Neural progenitor cell (in vitro differentiated cells): ENCODE measurements at regions not wholly inside any gene's neighbourhood (a gene's known extent, or its start where the extent isn't known, plus 50 kb on each side); places are given as distances from the start of the nearest gene placed in this dataset.

Experiments used
- EZH2phosphoT487 ChIP-seq: fragments of 200-600 bp; sonication (generic); IDR thresholded peaks from 2 replicates; pipeline ENCODE4 v1.6.1; 2017; ENCODE audit warnings: antibody characterized with exemption
- TF ChIP-seq, protein P1 (sequence below): fragments of 200-600 bp; sonication (generic); IDR thresholded peaks from 2 replicates; pipeline ENCODE4 v1.5.1; 2017; ENCODE audit warnings: antibody characterized with exemption, mild to moderate bottlenecking

DNA sequence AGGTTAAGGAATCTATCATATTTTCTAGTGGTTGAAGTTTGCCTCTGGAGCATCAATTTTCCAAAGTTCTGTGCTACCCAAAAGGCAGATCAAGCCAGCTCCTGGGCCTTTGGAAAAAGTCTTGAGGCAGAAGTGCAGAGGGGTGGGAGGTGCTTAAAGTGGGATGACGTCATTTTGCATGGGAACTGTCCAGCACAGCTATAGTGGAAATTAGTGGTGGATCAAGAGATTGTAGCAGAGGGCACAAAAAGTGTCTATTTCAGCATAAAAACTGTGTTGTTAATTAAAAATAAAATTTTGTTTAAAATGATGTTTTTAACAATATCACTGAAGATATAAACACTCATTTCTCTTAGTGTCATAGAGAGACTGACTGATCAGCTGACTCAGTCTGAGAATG lies 221.9 kb downstream of the LRRN1 start:
- TF ChIP-seq, protein P1, sequence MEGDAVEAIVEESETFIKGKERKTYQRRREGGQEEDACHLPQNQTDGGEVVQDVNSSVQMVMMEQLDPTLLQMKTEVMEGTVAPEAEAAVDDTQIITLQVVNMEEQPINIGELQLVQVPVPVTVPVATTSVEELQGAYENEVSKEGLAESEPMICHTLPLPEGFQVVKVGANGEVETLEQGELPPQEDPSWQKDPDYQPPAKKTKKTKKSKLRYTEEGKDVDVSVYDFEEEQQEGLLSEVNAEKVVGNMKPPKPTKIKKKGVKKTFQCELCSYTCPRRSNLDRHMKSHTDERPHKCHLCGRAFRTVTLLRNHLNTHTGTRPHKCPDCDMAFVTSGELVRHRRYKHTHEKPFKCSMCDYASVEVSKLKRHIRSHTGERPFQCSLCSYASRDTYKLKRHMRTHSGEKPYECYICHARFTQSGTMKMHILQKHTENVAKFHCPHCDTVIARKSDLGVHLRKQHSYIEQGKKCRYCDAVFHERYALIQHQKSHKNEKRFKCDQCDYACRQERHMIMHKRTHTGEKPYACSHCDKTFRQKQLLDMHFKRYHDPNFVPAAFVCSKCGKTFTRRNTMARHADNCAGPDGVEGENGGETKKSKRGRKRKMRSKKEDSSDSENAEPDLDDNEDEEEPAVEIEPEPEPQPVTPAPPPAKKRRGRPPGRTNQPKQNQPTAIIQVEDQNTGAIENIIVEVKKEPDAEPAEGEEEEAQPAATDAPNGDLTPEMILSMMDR: no peak
- no peak for TF ChIP-seq EZH2phosphoT487
